Thyroid gland (tissue), 4 donors: ENCODE measurements at regions not wholly inside any gene's neighbourhood (a gene's known extent, or its start where the extent isn't known, plus 50 kb on each side); places are given as distances from the start of the nearest gene placed in this dataset.
"Not testable (repeated sequence)": the region's sequence is repeated elsewhere in the genome, so short reads cannot be mapped to it uniquely, and the experiment has no call there.

ENCODE experiments used
- DNase-seq, 2 donors: peaks; one replicate each; pipeline ENCODE4 v3.0.0-alpha.2; 2019
- H3K27ac ChIP-seq, 3 donors: fragments of 200-600 bp; sonication (generic); 1 replicate in 2 of 3; 2 replicates in 1 of 3; pipeline ENCODE4 v1.5.1; 2016 to 2019; ENCODE audit warnings: mild to moderate bottlenecking in 1 of 3, moderate library complexity in 1 of 3
- H3K27me3 ChIP-seq: fragments of 200-600 bp; sonication (generic); one replicate; pipeline ENCODE4 v1.5.1; 2019
- H3K36me3 ChIP-seq, 2 donors: fragments of 200-600 bp; sonication (generic); one replicate each; pipeline ENCODE4 v1.5.1; 2016 to 2019
- H3K4me1 ChIP-seq, 2 donors: fragments of 200-600 bp; sonication (generic); one replicate each; pipeline ENCODE4 v1.5.1; 2017 to 2019
- H3K4me3 ChIP-seq, 3 donors: fragments of 200-600 bp; sonication (generic); replicated peaks in 1 of 3; 1 replicate in 2 of 3; 2 replicates in 1 of 3; pipeline ENCODE4 v1.5.1; 2016; ENCODE audit warnings: mild to moderate bottlenecking in 1 of 3
- H3K9me3 ChIP-seq: fragments of 200-600 bp; sonication (generic); one replicate; pipeline ENCODE4 v1.5.1; 2017
- POLR2A ChIP-seq, 2 donors: fragments of 450-650 bp; IDR thresholded peaks; one replicate each; pipeline ENCODE4 v1.6.1; 2017; ENCODE audit warnings: antibody characterized with exemption in 2 of 2, mild to moderate bottlenecking in 2 of 2, moderate library complexity in 1 of 2
- WGBS, 2 donors: methylation state at CpG; one replicate each; pipeline ENCODE4 v1.1.5; 2017; 5-methylcytosine and 5-hydroxymethylcytosine counted together
- intact Hi-C: fragments of 100-400 bp; cut with DNase I; formaldehyde crosslinking; loops from one replicate; pipeline ENCODE4 v1.15.1; 2023
- TF ChIP-seq, protein P1 (sequence below), 6 experiments: fragments of 200-600 bp in 3 of 6; fragments of 450-650 bp in 3 of 6; sonication (generic) in 3 of 6; IDR thresholded peaks; one replicate each; pipeline ENCODE4 v1.5.1; 2016 to 2019; ENCODE audit warnings: antibody characterized with exemption in 6 of 6, mild to moderate bottlenecking in 2 of 6, inconsistent platforms in 1 of 6, moderate library complexity in 1 of 6

GRCh38 chr10:64795847-64796246, 1274.6 kb downstream of the REEP3 start:
- no peak for TF ChIP-seq POLR2A (IDR thresholded peaks at IDR 0.05)
- TF ChIP-seq, protein P1, sequence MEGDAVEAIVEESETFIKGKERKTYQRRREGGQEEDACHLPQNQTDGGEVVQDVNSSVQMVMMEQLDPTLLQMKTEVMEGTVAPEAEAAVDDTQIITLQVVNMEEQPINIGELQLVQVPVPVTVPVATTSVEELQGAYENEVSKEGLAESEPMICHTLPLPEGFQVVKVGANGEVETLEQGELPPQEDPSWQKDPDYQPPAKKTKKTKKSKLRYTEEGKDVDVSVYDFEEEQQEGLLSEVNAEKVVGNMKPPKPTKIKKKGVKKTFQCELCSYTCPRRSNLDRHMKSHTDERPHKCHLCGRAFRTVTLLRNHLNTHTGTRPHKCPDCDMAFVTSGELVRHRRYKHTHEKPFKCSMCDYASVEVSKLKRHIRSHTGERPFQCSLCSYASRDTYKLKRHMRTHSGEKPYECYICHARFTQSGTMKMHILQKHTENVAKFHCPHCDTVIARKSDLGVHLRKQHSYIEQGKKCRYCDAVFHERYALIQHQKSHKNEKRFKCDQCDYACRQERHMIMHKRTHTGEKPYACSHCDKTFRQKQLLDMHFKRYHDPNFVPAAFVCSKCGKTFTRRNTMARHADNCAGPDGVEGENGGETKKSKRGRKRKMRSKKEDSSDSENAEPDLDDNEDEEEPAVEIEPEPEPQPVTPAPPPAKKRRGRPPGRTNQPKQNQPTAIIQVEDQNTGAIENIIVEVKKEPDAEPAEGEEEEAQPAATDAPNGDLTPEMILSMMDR (IDR thresholded peaks at IDR 0.05): no peak
- no peaks in the 10 kb centered on the region for H3K27me3 ChIP-seq
- DNase-seq: no peak
- no peaks in the 10 kb centered on the region for H3K4me1 ChIP-seq
- intact Hi-C loops: no loop called here
- no peaks in the 10 kb centered on the region for H3K36me3 ChIP-seq
- no peak overlapping the region for H3K27ac ChIP-seq
- WGBS, 2 donors: 82 to 92% methylated on average over 3 of the region's 3 CpGs
- H3K9me3 ChIP-seq: no peaks in the 10 kb centered on the region
- no peak overlapping the region for H3K4me3 ChIP-seq

- Histone ChIP-seq H3K4me1 (no peaks in the 10 kb centered on the region), H3K27ac (no peak overlapping the region), H3K4me3 (no peak overlapping the region), H3K9me3 (no peaks in the 10 kb centered on the region), H3K36me3 (no peaks in the 10 kb centered on the region), H3K27me3 (no peaks in the 10 kb centered on the region)
- DNase-seq: no peak
- WGBS, 2 donors: 64 to 73% methylated on average over 1 of the region's 1 CpG
- intact Hi-C loops: no loop called here
- TF ChIP-seq, protein P1 (IDR thresholded peaks at IDR 0.05): no peak
- no peak for TF ChIP-seq POLR2A (IDR thresholded peaks at IDR 0.05)
Measured at GRCh38 chr10:64798297-64798696, 1277.1 kb downstream of the REEP3 start.

DNA sequence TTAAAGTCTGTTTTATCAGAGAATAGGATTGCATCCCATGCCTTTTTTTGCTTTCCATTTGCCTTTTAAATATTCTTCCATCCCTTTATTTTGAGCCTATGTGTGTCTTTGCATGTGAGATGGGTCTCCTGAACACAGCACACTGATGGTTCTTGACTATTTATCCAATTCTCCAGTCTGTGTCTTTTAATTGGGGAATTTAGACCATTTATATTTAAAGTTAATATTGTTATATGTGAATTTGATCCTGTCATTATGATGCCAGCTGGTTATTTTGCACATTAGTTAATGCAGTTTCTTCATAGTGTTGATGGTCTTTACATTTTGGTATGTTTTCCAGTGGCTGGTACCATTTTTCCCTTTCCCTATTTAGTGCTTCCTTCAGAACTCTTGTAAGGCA, 1287.0 kb downstream of the REEP3 start:
- intact Hi-C loops, H3K27ac ChIP-seq, H3K4me1 ChIP-seq, DNase-seq, H3K4me3 ChIP-seq, H3K9me3 ChIP-seq, H3K27me3 ChIP-seq, H3K36me3 ChIP-seq: not testable (repeated sequence)

- H3K27ac ChIP-seq, DNase-seq, H3K4me3 ChIP-seq, H3K4me1 ChIP-seq, H3K27me3 ChIP-seq, intact Hi-C loops, H3K36me3 ChIP-seq, H3K9me3 ChIP-seq: not testable (repeated sequence)
- 3 to 41% methylated on average over 3 to 4 of the region's 4 CpGs for WGBS, 2 donors
Measured at GRCh38 chr10:64810046-64810445, 1288.8 kb downstream of the REEP3 start.

- Histone ChIP-seq H3K27me3 (no peaks in the 10 kb centered on the region), H3K4me1 (no peaks in the 10 kb centered on the region), H3K36me3 (no peaks in the 10 kb centered on the region), H3K4me3 (no peak overlapping the region), H3K27ac (no peak overlapping the region), H3K9me3 (no peaks in the 10 kb centered on the region)
- WGBS, 2 donors: 71 to 79% methylated on average over 2 of the region's 2 CpGs
- no peak for TF ChIP-seq POLR2A (IDR thresholded peaks at IDR 0.05)
- TF ChIP-seq, protein P1 (IDR thresholded peaks at IDR 0.05): no peak
- DNase-seq: no peak
- intact Hi-C loops: no loop called here
Measured at GRCh38 chr10:64813391-64813790, 1292.2 kb downstream of the REEP3 start.

- intact Hi-C loops: no loop called here
- H3K27ac ChIP-seq: no peak overlapping the region
Measured at GRCh38 chr10:64814201-64814600, 1293.0 kb downstream of the REEP3 start.

More at GRCh38 chr10:64814201-64814600, 1293.0 kb downstream of the REEP3 start:
- Histone ChIP-seq H3K36me3 (no peaks in the 10 kb centered on the region), H3K9me3 (no peaks in the 10 kb centered on the region), H3K27me3 (no peaks in the 10 kb centered on the region), H3K4me1 (no peaks in the 10 kb centered on the region), H3K4me3 (no peak overlapping the region)
- DNase-seq: no peak
- WGBS, 2 donors: 71 to 74% methylated on average over 2 of the region's 2 CpGs
- no peak for TF ChIP-seq POLR2A (IDR thresholded peaks at IDR 0.05)
- TF ChIP-seq, protein P1 (IDR thresholded peaks at IDR 0.05): no peak
